22Rv1 (cell line): ENCODE measurements at regions not wholly inside any gene's neighbourhood (a gene's known extent, or its start where the extent isn't known, plus 50 kb on each side); places are given as distances from the start of the nearest gene placed in this dataset.

Source experiments
- CTCF ChIP-seq: fragments of 450-650 bp; IDR thresholded peaks from 2 replicates; pipeline ENCODE4 v1.5.1; 2017; ENCODE audit warnings: mild to moderate bottlenecking
- ZFX ChIP-seq: fragments of 450-650 bp; IDR thresholded peaks from 2 replicates; pipeline ENCODE4 v1.6.1; 2017; ENCODE audit warnings: antibody characterized with exemption, borderline replicate concordance

- TF ChIP-seq CTCF, result no peak
- no peak for TF ChIP-seq ZFX
These were observed 582.0 kb downstream of the QKI start for GRCh38 chr6:163996491-163996890.
